ENCODE measurements at regions not wholly inside any gene's neighbourhood (a gene's known extent, or its start where the extent isn't known, plus 50 kb on each side); places are given as distances from the start of the nearest gene placed in this dataset.

DNA sequence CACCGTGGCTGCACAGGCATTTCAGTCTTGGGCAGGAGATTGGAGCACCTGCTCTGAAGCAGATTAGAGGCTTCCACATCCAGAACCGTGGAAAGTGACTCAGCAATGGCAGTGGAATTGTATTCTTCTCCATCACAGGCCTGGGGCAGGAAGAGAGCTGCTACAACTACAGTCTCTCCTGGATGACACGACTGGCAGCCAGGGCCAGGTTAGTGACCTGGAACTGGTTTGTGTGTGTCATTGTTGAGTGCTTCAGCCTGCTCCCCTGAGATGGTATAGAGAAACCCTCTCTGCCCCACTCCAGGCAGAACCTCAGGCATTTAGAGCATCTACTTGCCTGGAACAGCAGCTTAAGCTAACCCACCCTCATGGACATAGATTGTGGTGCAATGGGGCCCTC lies 596.5 kb upstream of the INTU start:
- H3K9me3 ChIP-seq, result peaks cover 26% of the 10 kb centered on the region
- ATAC-seq (no peak), DNase-seq (no peak)
- no peaks in the 10 kb centered on the region for H3K4me1 ChIP-seq (ENCODE audit: low read depth)
- H3K36me3 ChIP-seq (ENCODE audit: low read depth), result no peaks in the 10 kb centered on the region
- TF ChIP-seq, protein P1, sequence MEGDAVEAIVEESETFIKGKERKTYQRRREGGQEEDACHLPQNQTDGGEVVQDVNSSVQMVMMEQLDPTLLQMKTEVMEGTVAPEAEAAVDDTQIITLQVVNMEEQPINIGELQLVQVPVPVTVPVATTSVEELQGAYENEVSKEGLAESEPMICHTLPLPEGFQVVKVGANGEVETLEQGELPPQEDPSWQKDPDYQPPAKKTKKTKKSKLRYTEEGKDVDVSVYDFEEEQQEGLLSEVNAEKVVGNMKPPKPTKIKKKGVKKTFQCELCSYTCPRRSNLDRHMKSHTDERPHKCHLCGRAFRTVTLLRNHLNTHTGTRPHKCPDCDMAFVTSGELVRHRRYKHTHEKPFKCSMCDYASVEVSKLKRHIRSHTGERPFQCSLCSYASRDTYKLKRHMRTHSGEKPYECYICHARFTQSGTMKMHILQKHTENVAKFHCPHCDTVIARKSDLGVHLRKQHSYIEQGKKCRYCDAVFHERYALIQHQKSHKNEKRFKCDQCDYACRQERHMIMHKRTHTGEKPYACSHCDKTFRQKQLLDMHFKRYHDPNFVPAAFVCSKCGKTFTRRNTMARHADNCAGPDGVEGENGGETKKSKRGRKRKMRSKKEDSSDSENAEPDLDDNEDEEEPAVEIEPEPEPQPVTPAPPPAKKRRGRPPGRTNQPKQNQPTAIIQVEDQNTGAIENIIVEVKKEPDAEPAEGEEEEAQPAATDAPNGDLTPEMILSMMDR (IDR thresholded peaks at IDR 0.05), result no peak
- intact Hi-C loops (cut with DNase I, micrococcal nuclease), result no loop called here
- H3K4me3 ChIP-seq, result no peak overlapping the region

DNA sequence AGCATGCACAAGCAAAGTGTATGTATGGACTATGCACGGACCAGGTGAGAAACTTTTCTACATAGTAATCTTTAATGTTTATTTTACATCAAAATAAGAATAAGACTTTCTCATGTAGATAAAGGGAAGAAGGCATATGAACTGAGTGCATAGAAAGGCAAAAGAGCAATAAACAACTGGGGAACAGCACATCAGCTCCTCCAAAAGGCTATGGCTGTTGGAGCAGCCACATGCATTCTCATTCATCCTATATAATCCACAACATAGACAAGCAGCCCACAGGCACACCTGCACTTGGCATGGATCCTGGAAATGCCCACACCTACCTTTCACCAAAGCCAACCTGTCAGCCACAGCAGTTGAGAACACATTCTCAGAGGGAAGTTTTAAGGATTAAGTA lies 586.9 kb upstream of the INTU start:
- Histone ChIP-seq H3K4me1 (ENCODE audit: low read depth) (no peaks in the 10 kb centered on the region), H3K9me3 (peaks cover 7% of the 10 kb centered on the region), H3K36me3 (ENCODE audit: low read depth) (no peaks in the 10 kb centered on the region), H3K4me3 (no peak overlapping the region)
- no peak for ATAC-seq
- DNase-seq, result no peak
- TF ChIP-seq, protein P1 (IDR thresholded peaks at IDR 0.05), result no peak
- intact Hi-C loops (cut with DNase I, micrococcal nuclease), result no loop called here

DNA sequence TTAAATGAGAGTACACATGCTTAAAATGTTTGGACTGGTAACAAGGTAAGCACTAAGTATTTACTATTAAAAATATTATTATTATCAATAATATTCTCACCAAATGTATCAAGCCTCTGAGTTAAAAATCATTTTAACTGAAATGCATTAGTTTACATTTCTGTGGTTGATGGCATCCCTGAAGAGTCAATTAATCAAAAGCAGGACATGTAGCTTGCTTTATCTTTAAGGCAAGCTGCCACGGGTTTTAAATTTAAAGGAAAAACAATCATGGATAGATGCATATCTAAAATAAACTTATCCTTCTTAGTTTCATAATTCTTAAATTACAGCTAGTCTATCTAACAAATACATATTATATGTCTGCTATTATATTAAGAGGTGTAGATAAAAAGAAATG lies 584.8 kb upstream of the INTU start:
- no peaks in the 10 kb centered on the region for H3K4me1 ChIP-seq (ENCODE audit: low read depth)
- no peaks in the 10 kb centered on the region for H3K36me3 ChIP-seq (ENCODE audit: low read depth)
- no peak for ATAC-seq
- TF ChIP-seq, protein P1 (IDR thresholded peaks at IDR 0.05), result no peak
- no peak overlapping the region for H3K4me3 ChIP-seq
- no peak for DNase-seq
- intact Hi-C loops (cut with DNase I, micrococcal nuclease), result no loop called here
- peaks cover 7% of the 10 kb centered on the region for H3K9me3 ChIP-seq

DNA sequence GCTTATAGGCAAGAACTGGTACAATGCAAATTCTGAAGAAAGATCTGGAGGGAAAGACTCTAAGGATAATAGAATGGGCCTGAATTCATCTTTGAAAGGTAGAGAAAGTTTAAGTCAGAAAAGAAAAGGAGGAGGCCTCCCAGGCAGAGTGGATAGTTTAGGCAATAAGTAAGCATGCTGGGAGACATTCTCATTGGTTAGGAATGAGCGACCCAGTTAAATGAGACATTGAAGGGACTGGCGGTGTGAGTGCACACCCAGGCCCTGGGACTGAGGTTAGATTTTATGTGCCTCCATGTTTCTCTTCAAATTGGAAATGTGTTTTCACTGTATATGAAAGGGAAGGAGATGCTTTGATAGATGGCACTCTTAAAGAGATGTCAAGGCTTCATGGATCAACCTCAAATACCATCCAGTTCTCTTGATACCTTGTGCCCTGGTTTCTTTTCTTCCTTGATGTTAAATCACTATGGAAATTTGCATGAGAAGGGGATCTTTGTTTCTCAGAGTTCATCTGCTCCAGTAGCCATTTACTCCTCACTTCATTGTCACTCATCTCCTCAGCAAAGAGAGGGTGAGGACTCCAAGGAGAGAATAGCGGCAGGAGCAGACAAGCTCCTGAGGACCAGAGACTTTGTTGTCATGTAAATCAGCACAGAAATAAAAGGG lies 584.2 kb upstream of the INTU start:
- H3K36me3 ChIP-seq (ENCODE audit: low read depth), result no peaks in the 10 kb centered on the region
- TF ChIP-seq, protein P1 (IDR thresholded peaks at IDR 0.05), result no peak
- H3K4me3 ChIP-seq, result no peak overlapping the region
- peaks cover 7% of the 10 kb centered on the region for H3K9me3 ChIP-seq
- H3K4me1 ChIP-seq (ENCODE audit: low read depth), result no peaks in the 10 kb centered on the region
- DNase-seq (no peak), ATAC-seq (no peak)
- intact Hi-C loops (cut with DNase I, micrococcal nuclease), result no loop called here

DNA sequence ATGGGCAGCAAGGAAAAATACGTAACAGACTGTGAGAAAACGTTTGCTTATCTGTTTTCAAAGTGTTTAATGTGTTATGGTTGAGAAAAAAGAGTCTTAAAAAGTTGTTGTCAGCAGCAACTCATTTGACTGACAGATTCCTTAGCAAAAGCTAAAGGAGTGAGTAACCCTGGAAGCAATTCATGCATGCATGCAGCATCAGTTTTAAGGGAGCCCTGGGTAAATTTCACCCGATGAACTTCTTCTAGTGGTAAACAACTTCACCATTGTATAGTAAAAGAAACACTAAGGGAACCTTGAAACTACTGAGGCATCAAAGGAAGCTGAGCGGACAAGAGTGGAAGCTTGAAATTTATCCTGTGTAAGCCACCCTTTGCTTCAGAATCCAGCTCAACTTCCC lies 583.2 kb upstream of the INTU start:
- Histone ChIP-seq H3K36me3 (ENCODE audit: low read depth) (no peaks in the 10 kb centered on the region), H3K9me3 (peaks cover 7% of the 10 kb centered on the region), H3K4me1 (ENCODE audit: low read depth) (no peaks in the 10 kb centered on the region), H3K4me3 (no peak overlapping the region)
- intact Hi-C loops (cut with DNase I, micrococcal nuclease), result no loop called here
- ATAC-seq (no peak), DNase-seq (no peak)
- TF ChIP-seq, protein P1 (IDR thresholded peaks at IDR 0.05), result no peak

DNA sequence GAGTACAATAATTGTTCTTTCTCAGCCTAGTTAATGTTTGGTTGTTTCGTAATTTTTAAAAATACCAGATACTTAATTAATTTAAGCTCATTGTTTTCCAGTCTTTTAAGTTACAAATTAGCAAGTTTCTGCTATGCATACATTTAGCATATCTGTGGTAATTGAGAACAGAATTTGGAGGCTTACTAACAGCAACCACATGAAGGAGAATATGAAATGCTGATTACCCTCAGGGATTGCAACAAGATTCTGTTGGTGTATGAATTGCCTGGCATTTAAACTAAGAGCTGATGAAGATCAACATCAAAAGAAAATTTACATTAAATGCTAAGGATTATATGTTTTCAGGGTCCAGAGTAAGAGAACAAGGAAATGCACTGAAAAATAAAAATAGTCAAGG lies 580.0 kb upstream of the INTU start:
- no peak for ATAC-seq
- TF ChIP-seq, protein P1 (IDR thresholded peaks at IDR 0.05), result no peak
- Histone ChIP-seq H3K4me3 (no peak overlapping the region), H3K9me3 (peaks cover 6% of the 10 kb centered on the region), H3K4me1 (ENCODE audit: low read depth) (no peaks in the 10 kb centered on the region), H3K36me3 (ENCODE audit: low read depth) (no peaks in the 10 kb centered on the region)
- DNase-seq, result no peak
- intact Hi-C loops (cut with DNase I, micrococcal nuclease), result no loop called here
